HG03060 (cell line): ENCODE measurements at regions not wholly inside any gene's neighbourhood (a gene's known extent, or its start where the extent isn't known, plus 50 kb on each side); places are given as distances from the start of the nearest gene placed in this dataset.
"Not testable (repeated sequence)": the region's sequence is repeated elsewhere in the genome, so short reads cannot be mapped to it uniquely, and the experiment has no call there.

Source experiments
- ATAC-seq: cut with Tn5 transposase; IDR thresholded peaks from one replicate; pipeline ENCODE4 v1.9.1; 2021; ENCODE audit warnings: low read depth, moderate number of reproducible peaks; ENCODE audit not compliant: unreplicated experiment

DNA sequence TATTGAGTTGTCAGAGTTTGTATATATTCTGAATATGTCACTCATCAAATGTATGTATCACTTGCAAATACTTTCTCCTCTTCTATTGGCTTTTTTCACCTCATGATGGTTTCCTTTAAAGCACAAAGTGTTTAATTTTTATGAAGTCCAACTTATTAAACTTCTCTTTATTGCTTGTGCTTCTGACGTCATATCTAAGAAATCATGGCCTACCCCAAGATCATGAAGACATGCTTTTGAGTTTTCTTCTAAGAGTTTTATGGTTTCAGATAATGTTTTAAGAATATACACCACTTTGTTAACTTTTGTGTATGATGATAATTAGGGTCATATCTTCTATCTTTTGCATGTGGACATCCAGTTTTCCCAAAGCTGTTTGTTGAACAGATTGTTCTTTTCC is 417.2 kb upstream of the ATP10A start:
- no peak for ATAC-seq

DNA sequence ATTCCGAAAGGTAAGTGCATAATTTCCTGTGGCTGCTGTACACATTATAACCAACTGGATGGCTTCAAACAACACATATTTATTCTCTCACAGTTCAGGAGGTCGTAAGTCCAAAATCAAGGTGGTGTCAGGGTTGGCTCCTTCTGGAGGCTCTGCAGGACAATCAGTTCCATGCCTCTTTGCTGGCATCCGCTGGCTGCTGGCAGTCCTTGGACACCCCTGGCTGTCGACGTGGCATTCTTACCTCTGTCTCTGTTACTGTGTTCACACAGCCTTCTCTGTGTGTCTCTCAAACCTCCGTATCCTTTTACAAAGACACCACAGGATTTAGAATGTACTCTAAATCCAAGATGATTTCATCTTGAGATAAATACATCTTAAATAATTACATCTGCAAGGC is 398.8 kb upstream of the ATP10A start:
- ATAC-seq: no peak

DNA sequence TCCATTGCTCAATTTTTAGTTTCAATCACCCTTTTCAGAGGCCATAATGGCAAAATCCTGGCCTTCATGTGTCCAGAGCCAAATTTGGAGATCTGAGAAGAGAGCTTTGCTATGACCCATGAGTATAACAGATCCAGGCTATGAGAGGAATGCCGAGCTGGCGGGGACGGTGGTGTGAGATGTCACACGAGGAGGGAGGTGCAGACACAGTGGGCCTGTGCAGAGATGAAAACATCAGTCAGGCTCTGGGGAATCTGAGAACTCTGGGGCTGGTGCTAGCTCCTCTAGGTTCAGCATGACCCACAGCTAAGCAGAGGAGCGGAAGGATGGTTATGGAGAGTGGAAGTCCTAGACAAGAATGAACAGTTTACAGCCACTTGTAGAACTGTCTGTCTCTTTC is 398.3 kb upstream of the ATP10A start:
- no peak for ATAC-seq

DNA sequence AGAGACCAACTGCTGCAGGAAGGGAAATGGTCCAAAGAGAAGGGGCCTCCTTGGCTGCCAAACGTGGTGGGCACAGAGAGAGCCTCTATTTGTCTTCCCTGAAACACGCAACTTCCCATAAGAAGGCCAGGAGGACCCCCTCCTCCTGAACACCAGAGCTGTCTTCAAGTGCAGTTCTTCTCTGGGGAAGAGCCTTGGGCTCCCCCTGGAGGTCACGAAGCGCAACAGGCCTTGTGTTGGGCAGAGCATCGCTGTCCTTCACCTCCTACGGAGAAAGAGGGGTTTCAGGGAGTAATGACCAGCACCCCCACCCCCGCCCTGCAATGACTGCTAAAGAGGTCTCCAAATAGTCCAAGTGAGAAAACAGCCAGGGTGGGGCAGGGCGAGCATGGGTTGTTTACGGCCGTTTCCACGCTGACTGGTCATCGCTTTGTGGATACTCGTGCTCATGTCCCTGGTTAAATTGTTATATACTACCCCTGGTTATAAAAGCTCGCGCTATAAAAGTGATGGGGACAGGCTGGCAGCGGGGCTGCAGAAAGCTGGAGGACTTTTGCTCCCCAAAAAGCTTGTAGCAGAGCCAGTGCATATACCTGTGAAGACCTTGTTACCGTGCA is 397.5 kb upstream of the ATP10A start:
- ATAC-seq: no peak

DNA sequence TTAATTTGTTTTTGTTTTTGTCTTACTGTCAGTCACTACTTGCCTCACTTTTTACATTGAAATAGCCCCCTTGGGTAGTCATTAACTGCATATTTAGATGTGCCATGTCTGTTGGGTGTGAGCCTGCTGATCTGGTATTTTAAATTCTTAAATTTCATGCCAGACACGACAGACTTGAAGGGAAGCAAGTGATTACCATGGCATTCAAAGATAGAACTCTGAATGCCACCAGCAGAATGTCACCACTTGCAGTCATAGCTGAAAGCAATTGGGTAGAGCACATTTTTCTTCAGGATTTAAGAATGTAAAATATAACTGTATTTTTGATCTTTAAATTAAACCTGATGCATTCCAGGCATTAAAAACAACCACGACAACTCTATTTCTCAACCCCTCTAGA is 396.5 kb upstream of the ATP10A start:
- no peak for ATAC-seq

DNA sequence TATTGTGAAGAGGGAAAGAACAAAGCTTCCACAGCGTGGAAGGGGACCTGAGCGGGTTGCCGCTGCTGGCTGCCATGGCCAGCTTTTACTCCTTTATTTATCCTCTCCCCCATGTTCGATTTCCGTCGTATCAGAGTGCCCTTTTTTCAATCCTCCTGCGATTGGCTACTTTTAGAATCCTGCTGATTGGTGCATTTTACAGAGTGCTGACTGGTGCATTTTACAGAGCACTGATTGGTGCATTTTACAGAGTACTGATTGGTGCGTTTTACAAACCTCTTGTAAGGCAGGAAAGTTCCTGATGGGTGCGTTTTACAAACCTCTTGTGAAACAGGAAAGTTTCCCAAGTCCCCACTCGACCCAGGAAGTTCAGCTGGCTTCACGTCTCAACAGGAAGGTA is 381.7 kb upstream of the ATP10A start:
- not testable (repeated sequence) for ATAC-seq

DNA sequence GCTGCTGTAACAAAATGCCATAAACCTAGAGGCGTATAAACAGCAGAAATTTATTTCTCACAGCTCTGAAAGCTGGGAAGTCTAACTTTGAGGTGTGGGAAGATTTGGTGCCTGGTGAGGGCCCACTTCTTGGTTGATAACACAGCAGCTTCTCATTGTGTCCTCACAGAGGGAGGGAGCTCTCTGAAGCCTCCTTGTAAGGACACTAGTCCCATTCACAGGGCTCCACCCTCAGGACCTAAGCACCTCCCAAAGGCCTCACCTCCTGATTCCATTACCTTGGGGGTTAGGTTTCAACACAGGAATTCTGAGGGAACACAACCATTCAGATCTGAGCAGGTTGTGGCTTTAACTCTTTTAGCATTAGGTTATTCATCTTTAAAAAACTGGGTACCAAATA is 380.3 kb upstream of the ATP10A start:
- no peak for ATAC-seq

DNA sequence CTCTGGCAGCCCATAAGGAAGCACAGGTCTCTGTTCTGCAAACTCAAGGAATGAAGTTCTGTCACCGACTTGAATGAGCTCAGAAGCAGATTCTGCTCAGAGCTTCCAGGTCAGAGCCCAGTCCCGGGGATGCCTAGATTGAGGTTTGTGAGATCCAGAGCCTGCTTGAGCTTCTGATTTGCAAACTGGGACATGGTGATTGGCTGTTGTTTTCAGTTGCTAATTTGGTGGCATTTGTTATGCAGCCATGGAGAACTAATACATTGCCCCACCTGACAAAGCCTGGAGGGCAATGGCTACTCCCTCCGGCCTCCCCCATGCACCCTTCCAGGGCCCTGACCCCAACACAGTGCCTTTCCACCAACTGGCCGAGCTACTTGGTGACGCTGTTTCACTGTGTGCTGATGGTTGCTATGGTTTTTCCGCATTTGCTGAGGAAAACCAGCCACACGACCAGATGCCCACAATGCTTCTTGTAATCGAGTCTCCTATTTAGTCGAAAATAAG is 379.5 kb upstream of the ATP10A start:
- no peak for ATAC-seq

DNA sequence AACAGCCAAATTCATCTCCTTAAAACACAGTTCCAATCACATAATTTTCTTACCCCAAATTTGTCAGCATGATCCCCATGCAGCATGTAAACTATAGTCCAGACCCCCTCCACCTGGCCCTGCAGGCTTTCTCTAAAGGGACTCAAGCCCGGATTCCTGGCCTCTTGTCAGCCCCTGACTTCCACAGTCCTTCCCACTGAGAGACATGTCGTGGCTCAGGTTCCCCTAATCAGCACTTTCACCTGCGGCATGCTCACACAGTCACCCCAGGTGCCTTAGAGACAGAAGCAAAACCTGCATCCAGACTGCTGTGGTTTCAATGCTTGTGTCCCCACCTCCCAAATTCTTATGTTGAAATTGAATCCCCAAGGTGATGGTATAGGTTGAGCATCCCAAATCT is 372.7 kb upstream of the ATP10A start:
- no peak for ATAC-seq

DNA sequence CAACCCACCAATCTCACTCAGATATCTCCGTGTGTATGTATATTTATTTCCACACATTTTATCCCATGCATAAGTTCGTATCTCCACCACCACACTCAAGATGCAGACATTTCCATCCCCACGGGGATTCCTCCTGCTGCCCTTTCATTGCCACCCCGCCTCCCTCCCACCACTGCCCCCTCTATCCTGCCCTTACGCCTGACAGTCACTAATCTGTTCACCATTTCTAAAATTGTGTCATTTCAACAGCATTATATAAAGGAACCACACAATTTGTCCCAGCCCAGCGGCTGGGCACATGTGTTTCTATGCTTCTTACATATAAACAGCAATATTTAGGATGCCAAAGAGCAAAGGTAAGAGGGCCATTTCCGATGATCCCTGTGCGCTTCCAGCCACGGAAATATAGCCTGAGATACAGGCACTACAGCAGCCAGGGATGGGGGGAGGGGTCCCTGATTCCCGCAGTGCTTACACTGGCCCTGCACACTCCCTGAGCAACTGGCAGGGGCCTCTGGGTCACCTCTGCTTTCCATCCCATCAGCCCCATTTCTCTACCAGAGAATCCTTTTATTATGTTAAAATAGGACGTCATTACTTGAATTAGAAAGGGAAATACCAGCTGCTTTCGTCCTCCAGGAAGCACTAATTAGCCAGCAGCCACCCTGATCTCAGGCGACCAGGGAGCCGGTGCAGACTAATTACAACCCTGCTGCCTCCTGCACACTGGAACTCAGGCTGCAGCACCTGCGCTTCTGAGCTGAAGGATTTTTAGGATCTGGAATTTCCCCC is 372.0 kb upstream of the ATP10A start:
- ATAC-seq: no peak

DNA sequence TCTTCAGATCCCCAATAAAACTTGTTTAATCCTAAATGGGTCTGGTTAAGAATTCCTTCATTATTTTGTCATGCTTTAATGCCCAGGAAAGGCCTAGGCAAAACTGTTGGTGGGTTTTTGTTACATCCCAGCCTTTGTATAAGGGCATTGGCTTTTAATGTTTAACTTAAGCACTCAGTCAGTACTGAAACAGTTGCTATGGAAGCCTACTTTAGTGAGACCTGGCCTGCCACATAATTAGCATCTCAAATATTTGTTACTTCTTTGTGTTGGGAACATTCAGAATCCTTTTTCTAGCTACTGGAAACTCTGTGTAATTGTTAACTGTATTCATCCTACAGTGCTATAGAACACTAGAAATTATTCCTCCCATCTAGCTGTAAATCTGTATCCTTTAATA is 369.6 kb upstream of the ATP10A start:
- no peak for ATAC-seq

DNA sequence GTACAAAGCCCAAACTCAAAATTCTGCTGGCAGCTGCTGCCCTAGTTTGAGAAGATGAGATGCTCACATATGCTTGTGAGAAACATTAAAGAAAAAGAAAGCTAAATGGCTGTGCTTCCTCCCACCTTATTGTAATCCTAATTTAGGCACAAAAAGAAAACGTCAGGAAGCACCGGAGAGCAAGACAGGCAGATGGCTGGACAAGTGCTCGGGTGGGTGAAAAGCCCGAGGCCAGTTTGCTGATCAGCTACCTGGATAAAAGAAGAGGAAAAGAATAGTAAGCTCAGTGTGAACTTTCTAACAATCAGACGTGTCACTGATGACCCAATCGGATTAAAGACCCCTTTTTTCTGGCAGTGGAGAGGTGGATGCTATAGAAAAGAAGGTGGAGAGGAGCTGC is 368.0 kb upstream of the ATP10A start:
- ATAC-seq: no peak

DNA sequence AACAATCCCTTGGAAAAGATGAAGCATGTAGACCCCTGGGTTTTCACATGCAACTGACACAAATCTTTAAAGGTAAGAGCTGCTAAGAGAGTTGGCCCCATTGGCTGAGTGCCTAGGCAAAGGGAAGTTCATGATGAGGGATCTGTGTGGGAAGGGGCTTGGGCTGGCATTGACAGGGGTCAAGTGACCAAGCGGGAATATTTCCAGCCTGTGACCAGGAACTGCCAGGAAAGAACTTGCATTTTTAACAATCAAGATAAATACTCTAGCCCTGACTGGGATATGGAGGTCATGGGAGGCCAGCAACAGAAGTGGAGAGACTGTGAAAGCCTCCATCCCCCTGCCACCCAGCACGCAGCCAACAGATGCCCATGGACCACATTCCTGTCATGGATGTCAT is 361.1 kb upstream of the ATP10A start:
- ATAC-seq: no peak

DNA sequence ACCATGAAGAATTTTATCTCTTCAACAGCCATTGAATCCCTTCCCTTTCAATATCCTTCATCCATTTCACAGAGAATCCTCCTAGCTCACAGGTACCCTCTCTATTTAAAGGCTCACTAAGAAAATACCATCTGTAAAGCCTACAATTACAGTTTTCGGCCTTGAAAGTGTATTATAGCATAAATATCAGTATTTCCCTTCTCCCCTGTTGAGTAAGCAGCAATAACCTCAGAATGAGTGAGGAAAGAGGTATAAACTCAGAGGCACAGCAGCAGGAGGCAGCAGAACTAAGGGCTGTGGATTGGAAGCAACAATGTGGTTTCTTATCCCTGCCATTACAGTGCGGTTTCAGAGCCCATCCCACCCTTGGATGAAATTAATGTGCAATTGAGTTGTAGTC is 360.6 kb upstream of the ATP10A start:
- no peak for ATAC-seq

DNA sequence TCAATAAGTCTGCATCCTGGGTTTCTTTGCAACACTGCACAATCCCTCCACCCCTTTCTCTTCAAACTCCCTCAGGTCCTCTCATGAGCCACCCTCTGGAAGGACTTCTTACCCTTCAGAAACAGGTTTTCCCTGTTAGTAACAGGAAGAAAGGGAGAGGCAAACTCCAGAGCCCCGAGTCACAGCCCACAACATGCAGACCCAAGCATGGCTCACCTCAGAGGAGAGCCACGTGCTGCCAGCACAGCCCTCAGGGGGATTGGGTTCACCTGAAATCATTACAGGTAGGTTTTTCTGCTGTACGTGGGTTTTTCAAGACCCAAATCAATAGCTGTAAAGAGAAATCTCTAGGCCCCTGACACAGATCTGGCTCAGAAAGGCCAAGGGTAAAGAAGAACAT is 359.7 kb upstream of the ATP10A start:
- no peak for ATAC-seq

DNA sequence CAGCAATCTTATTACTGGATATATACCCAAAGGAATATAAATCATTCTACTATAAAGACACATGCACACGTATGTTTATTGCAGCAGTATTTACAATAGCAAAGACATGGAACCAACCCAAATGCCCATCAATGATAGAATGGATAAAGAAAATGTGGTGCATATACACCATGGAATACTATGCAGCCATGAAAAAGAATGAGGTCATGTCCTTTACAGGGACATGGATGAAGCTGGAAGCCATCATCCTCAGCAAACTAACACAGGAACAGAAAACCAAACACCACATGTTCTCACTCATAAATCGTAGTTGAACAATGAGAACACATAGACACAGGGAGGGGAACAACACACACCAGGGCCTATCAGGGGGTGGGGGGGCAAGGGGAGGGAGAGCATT is 353.9 kb upstream of the ATP10A start:
- ATAC-seq: not testable (repeated sequence)

DNA sequence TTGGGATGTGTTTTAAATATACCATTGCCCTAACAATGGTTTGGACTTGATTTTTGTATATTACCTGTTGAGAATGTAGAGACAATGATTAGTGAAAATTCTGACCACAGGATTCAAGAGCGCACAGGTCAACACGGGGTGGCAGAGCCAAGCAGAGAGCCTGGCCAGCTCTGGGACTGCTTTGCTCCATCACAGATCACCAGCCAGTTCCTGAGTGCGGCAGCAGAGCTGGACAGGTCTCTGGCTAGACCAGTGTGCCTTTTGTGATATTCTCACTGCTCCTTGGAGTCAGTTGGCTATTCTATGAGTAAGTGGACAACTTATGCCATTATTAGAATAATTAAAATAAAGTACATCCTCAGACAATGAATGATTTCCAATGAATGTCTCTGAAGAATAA is 351.2 kb upstream of the ATP10A start:
- no peak for ATAC-seq

DNA sequence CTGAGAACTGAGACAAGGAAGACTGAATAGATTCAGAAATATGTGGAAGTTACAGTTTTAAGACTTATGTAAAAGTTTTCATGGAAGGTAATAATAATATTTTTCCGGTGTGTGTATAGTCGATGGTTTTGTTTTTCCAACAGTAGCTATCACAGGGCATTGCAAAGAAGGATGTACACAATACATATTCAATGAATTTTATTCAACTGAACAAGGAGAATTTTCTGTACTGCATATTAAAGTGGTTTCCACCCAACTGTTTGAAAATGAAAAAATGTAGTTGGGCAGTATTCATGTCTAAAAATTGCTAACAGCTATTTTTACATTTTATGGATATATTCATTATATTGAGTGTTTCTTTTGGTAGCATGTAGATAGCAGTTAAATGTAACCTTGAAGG is 350.3 kb upstream of the ATP10A start:
- ATAC-seq: no peak

DNA sequence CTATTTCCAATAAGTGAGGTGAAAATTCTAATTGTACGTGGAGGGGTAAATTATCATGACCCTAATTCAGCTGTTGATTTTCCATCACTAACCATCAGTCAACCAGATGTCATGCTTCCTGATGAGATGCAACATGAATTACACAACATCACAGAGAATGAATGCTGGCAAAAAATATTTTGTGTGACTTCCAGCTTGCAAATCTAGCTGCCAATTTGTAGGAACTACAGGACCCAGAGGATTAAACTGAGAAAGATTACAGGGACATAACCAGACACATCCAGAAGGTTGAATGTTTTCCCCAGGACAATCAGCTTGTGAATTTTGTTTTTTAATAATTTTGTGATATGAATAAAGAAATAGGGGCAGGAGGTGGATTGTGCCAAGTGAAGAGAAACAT is 349.0 kb upstream of the ATP10A start:
- no peak for ATAC-seq

DNA sequence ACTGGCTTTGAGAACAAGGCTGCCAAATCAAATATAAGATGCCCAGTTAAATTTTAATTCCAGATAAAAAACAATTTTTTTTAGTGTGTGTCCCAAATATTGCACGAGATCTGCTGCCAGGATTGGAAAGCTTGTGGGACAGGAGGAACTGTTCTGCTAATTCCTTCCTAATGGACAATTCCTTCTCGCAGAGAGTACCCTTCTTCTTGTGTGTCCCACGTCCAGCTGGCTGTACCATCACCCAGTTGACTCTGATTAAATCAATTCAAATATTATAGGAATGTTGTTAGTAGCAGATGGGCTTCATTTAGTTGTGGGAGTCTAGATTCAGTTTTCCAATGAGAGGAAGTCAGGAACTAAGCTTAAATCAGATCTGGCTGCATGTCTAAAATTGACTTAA is 347.9 kb upstream of the ATP10A start:
- no peak for ATAC-seq

DNA sequence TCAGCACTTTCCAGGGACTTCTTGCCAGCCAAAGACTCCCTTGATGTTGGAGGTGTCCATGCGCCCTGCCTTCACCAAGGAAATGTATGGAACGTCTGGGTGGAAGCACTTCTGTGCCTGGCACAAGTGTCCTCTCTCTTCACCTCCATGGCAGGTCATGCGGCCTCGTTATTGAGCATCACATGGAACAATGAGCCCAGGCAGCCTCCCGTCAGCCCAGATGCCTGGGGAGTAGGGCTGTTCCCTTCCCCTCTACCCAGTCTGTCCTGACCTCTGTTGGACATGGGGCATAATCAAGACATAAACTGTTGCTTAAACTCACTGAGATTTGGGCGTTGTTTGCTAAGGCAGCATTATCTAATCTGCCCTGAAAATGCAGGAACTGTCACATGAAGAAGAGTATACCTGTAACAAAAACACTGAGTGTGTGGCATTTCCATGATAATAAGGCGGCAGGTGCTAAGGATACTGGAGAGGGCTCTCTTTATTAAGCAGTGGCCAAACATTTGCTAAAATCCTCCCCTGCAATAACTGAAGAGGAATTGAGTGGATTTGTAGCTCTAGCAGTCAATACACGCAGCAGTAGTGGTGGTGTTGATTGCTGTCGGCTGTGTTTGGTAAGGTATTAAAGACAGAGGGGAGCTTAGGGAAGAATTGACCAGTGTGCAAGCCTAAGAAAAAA is 338.2 kb upstream of the ATP10A start:
- ATAC-seq: no peak

DNA sequence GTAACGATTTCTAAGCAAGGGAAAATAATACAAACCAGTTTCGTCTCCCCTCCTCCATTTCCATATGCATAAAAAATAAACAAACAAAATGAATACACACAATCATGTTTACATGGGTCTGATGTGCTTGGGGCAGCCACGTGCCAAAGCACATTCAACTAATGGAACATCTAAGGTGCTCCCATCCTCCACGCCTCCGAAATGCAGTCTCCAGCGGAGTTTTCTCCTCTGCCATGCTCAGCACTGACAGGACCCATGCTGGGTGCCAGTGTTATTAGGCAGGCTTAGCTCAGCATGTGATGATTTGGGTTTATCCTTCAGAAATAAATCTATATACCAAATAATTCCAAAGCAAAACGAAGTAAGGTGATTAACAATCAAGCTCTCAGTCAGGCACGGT is 337.3 kb upstream of the ATP10A start:
- ATAC-seq: no peak
